WTC11 (cell line): ENCODE measurements at regions not wholly inside any gene's neighbourhood (a gene's known extent, or its start where the extent isn't known, plus 50 kb on each side); places are given as distances from the start of the nearest gene placed in this dataset.

Experiments
- ATAC-seq: fragments of 200-7000 bp; cut with Tn5 transposase; 2 replicates; pipeline ENCODE4 v1.10.0; 2021; ENCODE audit warnings: mild to moderate bottlenecking, moderate library complexity
- CTCF ChIA-PET: fragments of 300-600 bp; sonication (Branson Sonifier 250); formaldehyde crosslinking; loops from one replicate; lab custom pipeline; 2021; ENCODE audit warnings: antibody characterized with exemption; lab: Charles Lee
- POLR2A ChIA-PET: fragments of 350-600 bp; sonication (Branson Sonifier 250); formaldehyde crosslinking; loops from one replicate; lab custom pipeline; 2021; ENCODE audit warnings: antibody characterized with exemption; lab: Charles Lee
- DNase-seq: peaks from one replicate; pipeline ENCODE4 v3.0.0; 2021; ENCODE audit warnings: low spot score
- H3K27ac Mint-ChIP-seq: 2 replicates; pipeline ENCODE4 v1.8.0; 2021; ENCODE audit warnings: mixed read lengths
- H3K27me3 Mint-ChIP-seq: 2 replicates; pipeline ENCODE4 v1.8.0; 2021; ENCODE audit warnings: low read depth, mild to moderate bottlenecking, moderate library complexity, mixed read lengths
- H3K36me3 Mint-ChIP-seq: 2 replicates; pipeline ENCODE4 v1.8.0; 2021; ENCODE audit warnings: mixed read lengths
- H3K4me1 Mint-ChIP-seq: 2 replicates; pipeline ENCODE4 v1.8.0; 2022; ENCODE audit warnings: mixed read lengths
- H3K4me3 Mint-ChIP-seq: 2 replicates; pipeline ENCODE4 v1.8.0; 2021; ENCODE audit warnings: mild to moderate bottlenecking, moderate library complexity, mixed read lengths
- H3K9me3 Mint-ChIP-seq: 2 replicates; pipeline ENCODE4 v1.8.0; 2021; ENCODE audit warnings: mixed read lengths
- AR ChIP-seq: fragments of 250-450 bp; sonication (Bioruptor Pico); IDR thresholded peaks from 2 replicates; pipeline ENCODE4 v1.9.0; 2021; ENCODE audit warnings: mild to moderate bottlenecking
- ATF1 ChIP-seq: sonication (generic); formaldehyde crosslinking; IDR thresholded peaks from 2 replicates; pipeline ENCODE4 v1.8.1; 2023; ENCODE audit warnings: mild to moderate bottlenecking, moderate library complexity, missing genetic modification reagents
- CREM ChIP-seq: sonication (generic); formaldehyde crosslinking; IDR thresholded peaks from 2 replicates; pipeline ENCODE4 v1.8.1; 2022; ENCODE audit warnings: mild to moderate bottlenecking, missing genetic modification reagents, moderate library complexity
- ELF4 ChIP-seq: sonication (generic); formaldehyde crosslinking; IDR thresholded peaks from 2 replicates; pipeline ENCODE4 v1.8.1; 2022; ENCODE audit warnings: low read depth, mild to moderate bottlenecking, moderate library complexity, missing genetic modification reagents
- GTF2I ChIP-seq: fragments of 250-450 bp; sonication (Bioruptor Pico); conservative IDR thresholded peaks from 2 replicates; pipeline ENCODE4 v1.4.0; 2021; ENCODE audit warnings: mild to moderate bottlenecking
- HMGXB4 ChIP-seq: sonication (generic); formaldehyde crosslinking; IDR thresholded peaks from 2 replicates; pipeline ENCODE4 v1.8.1; 2023; ENCODE audit warnings: mild to moderate bottlenecking, moderate library complexity, missing genetic modification reagents
- MLX ChIP-seq: sonication (generic); formaldehyde crosslinking; IDR thresholded peaks from 2 replicates; pipeline ENCODE4 v1.8.1; 2023; ENCODE audit warnings: mild to moderate bottlenecking, missing genetic modification reagents, moderate library complexity
- NR3C1 ChIP-seq: sonication (generic); formaldehyde crosslinking; conservative IDR thresholded peaks from 2 replicates; pipeline ENCODE4 v1.8.1; 2023; ENCODE audit warnings: low read depth, mild to moderate bottlenecking, missing genetic modification reagents
- RELA ChIP-seq: sonication (generic); formaldehyde crosslinking; IDR thresholded peaks from 2 replicates; pipeline ENCODE4 v1.8.1; 2022; ENCODE audit warnings: missing genetic modification reagents, mild to moderate bottlenecking, borderline replicate concordance
- STAT6 ChIP-seq: sonication (generic); formaldehyde crosslinking; conservative IDR thresholded peaks from 2 replicates; pipeline ENCODE4 v1.8.1; 2023; ENCODE audit warnings: mild to moderate bottlenecking, low read depth, missing genetic modification reagents, moderate library complexity
- TEAD1 ChIP-seq: sonication (generic); formaldehyde crosslinking; IDR thresholded peaks from 2 replicates; pipeline ENCODE4 v1.8.0; 2022; ENCODE audit warnings: mild to moderate bottlenecking, missing genetic modification reagents
- USF2 ChIP-seq: sonication (generic); formaldehyde crosslinking; IDR thresholded peaks from 2 replicates; pipeline ENCODE4 v1.8.1; 2023; ENCODE audit warnings: mild to moderate bottlenecking, missing genetic modification reagents, moderate library complexity
- ZNF121 ChIP-seq: sonication (generic); formaldehyde crosslinking; IDR thresholded peaks from 2 replicates; pipeline ENCODE4 v1.8.0; 2023; ENCODE audit warnings: missing genetic modification reagents
- ZNF219 ChIP-seq: sonication (generic); formaldehyde crosslinking; IDR thresholded peaks from 2 replicates; pipeline ENCODE4 v1.8.0; 2023; ENCODE audit warnings: missing genetic modification reagents, mild to moderate bottlenecking, borderline replicate concordance
- ZNF396 ChIP-seq: fragments of 250-450 bp; sonication (Bioruptor Pico); IDR thresholded peaks from 2 replicates; pipeline ENCODE4 v1.8.0; 2021; ENCODE audit warnings: mild to moderate bottlenecking, moderate library complexity, borderline replicate concordance
- ZNF532 ChIP-seq: fragments of 250-450 bp; sonication (Bioruptor Pico); IDR thresholded peaks from 2 replicates; pipeline ENCODE4 v1.9.0; 2021; ENCODE audit warnings: mild to moderate bottlenecking, borderline replicate concordance

GRCh38 chr7:25482631-25483030 lies 254.3 kb upstream of the NPVF start:
- no peaks in the 10 kb centered on the region for H3K36me3 Mint-ChIP-seq
- DNase-seq, result no peak
- H3K27ac Mint-ChIP-seq, result no peak overlapping the region
- CTCF ChIA-PET, result interaction anchor here (1.2 to 1.7 kb wide), 2 partner anchors 83 to 303 kb away, joined by 4 to 5 read pairs; a partner anchor contains a TSS
- H3K27me3 Mint-ChIP-seq, result no peaks in the 10 kb centered on the region
- H3K4me3 Mint-ChIP-seq, result no peak overlapping the region
- H3K4me1 Mint-ChIP-seq, result peaks cover 7% of the 10 kb centered on the region
- POLR2A ChIA-PET, result no interaction called here
- TF ChIP-seq ATF1, result no peak
- no peak for TF ChIP-seq NR3C1 (CRISPR knock-in tag)
- no peak for TF ChIP-seq AR
- TF ChIP-seq CREM, result no peak
- TF ChIP-seq USF2 (CRISPR knock-in tag), result no peak
- no peak for ATAC-seq
- H3K9me3 Mint-ChIP-seq, result no peaks in the 10 kb centered on the region

- H3K4me1 Mint-ChIP-seq, result peaks cover 7% of the 10 kb centered on the region
- no peaks in the 10 kb centered on the region for H3K9me3 Mint-ChIP-seq
- ChIA-PET POLR2A (no interaction called here), CTCF (no interaction called here)
- H3K4me3 Mint-ChIP-seq, result no peak overlapping the region
- no peaks in the 10 kb centered on the region for H3K27me3 Mint-ChIP-seq
- no peaks in the 10 kb centered on the region for H3K36me3 Mint-ChIP-seq
- TF ChIP-seq ELF4, result no peak
- ATAC-seq (no peak), DNase-seq (no peak)
- H3K27ac Mint-ChIP-seq, result no peak overlapping the region
These were observed 256.7 kb upstream of the NPVF start for GRCh38 chr7:25485026-25485425.

GRCh38 chr7:25486656-25487055 lies 258.4 kb upstream of the NPVF start:
- no peak for TF ChIP-seq STAT6 (CRISPR knock-in tag)
- TF ChIP-seq ZNF219 (CRISPR knock-in tag), result no peak
- no peak for TF ChIP-seq MLX (CRISPR knock-in tag)
- TF ChIP-seq HMGXB4 (CRISPR knock-in tag), result no peak
- TF ChIP-seq ZNF396 (CRISPR knock-in tag), result no peak
- TF ChIP-seq ZNF121, result no peak
- no peak for TF ChIP-seq TEAD1 (CRISPR knock-in tag)
- no peak for TF ChIP-seq ZNF532 (CRISPR knock-in tag)
- no peak for TF ChIP-seq USF2 (CRISPR knock-in tag)
- TF ChIP-seq GTF2I (CRISPR knock-in tag), result no peak
- no peak for TF ChIP-seq RELA
- Mint-ChIP-seq H3K4me3 (no peak overlapping the region), H3K9me3 (no peaks in the 10 kb centered on the region), H3K27me3 (no peaks in the 10 kb centered on the region), H3K4me1 (peaks cover 7% of the 10 kb centered on the region), H3K27ac (no peak overlapping the region), H3K36me3 (no peaks in the 10 kb centered on the region)
- ChIA-PET CTCF (interaction anchor here (1.1 kb wide), 1 partner anchor 83 kb away, joined by 3 read pairs; no protein-coding TSS in a partner anchor), POLR2A (no interaction called here)
- no peak for ATAC-seq
- DNase-seq, result no peak
